HT-29 (cell line): ENCODE measurements at regions not wholly inside any gene's neighbourhood (a gene's known extent, or its start where the extent isn't known, plus 50 kb on each side); places are given as distances from the start of the nearest gene placed in this dataset.
"Not testable (repeated sequence)": the region's sequence is repeated elsewhere in the genome, so short reads cannot be mapped to it uniquely, and the experiment has no call there.

ENCODE experiments used
- DNase-seq: peaks from one replicate; pipeline ENCODE4 v3.0.0-alpha.2; 2015; ENCODE audit warnings: low spot score

- no peak for DNase-seq
Measured at GRCh38 chr4:187656959-187657358, 338.6 kb upstream of the ZFP42 start.

- no peak for DNase-seq
Measured at GRCh38 chr4:187663076-187663475, 332.5 kb upstream of the ZFP42 start.

- no peak for DNase-seq
Measured at GRCh38 chr4:187664011-187664410, 331.6 kb upstream of the ZFP42 start.

DNA sequence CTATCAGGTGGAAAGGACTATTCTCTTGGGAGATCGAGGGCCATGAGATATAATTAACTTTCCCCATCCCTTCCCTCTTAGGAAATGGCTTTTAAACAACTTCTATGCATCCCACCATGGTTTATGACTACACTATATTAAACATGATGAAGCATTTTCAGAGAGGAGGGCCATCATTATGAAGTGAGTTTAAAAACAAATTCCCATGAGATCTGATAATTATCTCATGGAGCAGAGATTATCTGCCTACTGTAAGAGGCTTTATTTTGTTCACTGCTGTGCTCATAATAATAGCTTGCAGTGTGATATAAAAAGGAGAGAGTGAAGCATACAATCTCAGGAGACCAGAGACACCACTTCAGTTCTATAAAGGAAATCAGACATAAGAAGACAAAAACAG, 330.5 kb upstream of the ZFP42 start:
- no peak for DNase-seq

DNA sequence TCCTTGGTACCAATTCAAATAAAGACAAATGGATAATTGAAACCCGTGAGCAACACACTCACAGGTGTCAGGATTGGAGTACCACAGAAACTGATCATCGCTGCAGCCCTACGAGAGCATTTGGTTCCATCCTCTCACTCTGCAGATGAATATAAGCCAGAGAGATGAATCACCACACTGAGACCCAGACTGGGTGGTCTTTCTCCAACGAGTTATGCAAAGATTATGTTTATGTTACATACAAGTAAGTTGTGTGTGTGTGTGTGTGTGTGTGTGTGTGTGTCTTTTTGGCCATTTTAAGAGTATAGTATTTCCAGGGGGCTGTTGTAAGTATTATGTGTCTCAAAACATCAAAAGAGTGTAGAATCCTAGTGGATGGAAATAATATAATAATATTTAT, 329.5 kb upstream of the ZFP42 start:
- DNase-seq, result no peak

DNA sequence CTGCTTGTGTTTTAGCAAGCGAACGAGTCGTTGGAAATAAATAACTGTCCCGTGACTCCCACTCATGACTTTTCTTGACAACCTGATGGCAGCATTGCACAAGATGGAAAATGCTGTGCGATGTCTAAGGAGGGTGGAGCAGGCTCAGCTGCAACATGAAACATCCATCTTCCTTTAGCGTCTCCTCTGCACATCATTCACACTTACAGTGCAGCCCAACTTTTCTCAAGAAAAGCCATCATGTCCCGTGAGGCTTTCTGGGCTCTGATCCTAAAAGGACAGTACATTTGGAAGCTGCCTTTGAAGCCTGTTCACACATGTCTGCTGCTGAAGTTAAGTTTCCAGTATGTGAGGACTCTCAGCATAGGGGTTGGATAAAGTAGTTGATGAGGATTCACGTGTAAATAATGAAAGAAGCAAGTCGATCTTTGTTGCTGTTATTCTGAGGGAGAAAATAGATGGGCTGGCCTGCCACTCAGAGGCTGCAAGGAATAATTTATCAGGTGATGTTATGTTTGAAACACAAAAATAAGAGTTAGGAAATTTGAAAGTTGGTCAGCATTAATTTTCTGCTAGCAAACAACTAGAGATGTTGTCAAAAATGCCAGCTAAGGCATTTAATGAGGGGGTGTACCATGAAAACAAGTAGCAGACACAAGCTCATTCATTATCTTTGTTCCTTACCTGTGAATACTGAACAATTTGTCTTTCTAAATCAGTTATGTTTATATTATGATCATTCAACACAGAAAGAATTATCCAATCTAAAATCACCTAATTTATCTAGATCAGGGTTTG, 328.7 kb upstream of the ZFP42 start:
- no peak for DNase-seq

GRCh38 chr4:187668526-187669082, 327.0 kb upstream of the ZFP42 start:
- no peak for DNase-seq

DNA sequence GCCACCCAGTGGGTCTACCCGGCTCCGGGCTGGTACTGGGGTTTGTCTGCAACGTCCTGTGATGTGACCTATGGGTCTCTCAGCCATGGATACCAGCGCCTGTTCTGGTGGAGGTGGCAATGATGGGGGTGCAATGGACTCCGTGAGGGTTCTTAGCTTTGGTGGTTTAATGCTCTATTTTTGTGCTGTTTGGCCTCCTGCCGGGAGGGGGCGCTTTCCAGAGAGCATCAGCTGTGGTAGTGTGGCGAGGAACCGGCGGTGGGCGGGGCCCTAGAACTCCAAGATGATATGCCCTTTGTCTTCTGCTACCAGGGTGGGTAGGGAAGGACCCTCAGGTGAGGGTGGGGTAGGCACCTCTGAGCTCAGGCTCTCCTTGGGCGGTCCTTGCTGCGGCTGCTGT, 324.1 kb upstream of the ZFP42 start:
- not testable (repeated sequence) for DNase-seq

- DNase-seq, result not testable (repeated sequence)
Measured at GRCh38 chr4:187671958-187672357, 323.6 kb upstream of the ZFP42 start.

DNA sequence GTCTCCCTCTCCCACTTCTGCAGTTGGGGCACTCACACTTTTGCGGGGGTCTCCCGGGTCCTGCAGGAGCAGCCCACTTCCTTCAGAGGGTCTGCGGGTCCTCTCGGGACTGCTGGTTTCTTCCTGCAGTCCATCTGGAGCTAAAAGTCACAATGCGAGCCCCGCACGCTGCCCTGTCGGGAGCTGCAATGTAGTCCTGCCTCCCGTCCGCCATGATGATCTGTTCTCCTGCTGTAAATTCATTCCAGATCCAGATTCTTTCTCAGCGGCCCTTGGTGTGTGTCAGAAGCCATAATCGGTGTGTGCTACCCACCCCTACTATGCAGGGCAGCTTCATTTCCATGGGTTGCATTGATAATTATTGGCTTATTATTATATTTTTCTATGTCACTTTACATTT, 323.0 kb upstream of the ZFP42 start:
- not testable (repeated sequence) for DNase-seq

- no peak for DNase-seq
Measured at GRCh38 chr4:187679450-187679849, 316.1 kb upstream of the ZFP42 start.

DNA sequence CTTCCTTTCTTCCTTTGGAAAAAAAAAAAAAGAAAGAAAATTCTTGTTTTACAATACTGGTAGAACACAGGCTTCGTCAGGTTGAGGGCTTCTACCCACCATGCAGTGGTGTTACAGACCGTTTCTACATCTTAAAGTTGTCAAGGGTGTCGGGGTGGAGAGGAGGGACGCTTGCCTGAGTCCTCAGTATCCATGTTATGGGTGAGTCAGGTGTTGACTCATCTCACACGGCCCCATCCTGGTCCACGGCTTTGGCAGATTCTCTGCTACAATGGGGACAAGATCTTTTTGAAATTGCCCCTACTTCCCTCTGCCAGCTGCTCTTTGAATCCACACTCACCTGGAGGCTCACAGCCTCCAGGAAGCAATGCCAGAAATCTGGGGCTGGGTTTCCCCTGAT, 310.3 kb upstream of the ZFP42 start:
- no peak for DNase-seq

GRCh38 chr4:187687697-187688096, 307.9 kb upstream of the ZFP42 start:
- DNase-seq, result no peak

DNA sequence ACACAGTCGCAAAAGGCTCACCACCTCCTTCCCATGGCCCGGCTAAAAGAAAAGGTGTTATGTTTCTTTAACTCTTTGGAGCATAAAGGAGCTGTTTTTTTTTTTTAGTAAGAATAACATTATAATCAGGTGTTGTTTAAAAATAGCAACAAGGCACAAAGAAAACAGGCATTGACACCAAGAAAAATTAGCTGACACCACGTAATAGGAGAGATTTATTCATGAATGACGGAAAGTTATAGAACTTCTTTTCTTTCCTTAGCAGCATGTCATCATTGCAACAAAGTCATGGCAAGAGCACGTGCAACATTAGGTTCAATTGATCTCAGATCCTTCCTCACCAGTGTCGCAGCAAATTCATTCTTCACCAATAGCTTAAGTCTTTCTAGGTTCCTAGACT, 302.9 kb upstream of the ZFP42 start:
- DNase-seq, result no peak

DNA sequence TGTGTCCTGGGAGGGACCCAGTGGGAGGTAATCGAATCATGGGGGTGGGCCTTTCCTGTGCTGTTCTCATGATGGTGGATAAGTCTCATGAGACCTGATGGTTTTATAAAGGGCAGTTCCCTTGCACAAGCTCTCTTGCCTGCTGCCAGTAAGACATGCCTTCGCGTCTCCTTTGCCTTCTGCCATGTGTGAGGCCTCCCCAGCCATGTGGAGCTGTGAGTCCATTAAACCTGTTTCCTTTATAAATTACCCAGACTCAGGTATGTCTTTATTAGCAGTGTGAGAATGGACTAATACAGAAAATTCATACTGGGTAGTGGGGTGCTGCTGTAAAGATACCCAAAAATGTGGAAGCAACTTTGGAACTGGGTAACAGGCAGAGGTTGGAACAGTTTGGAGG, 300.0 kb upstream of the ZFP42 start:
- not testable (repeated sequence) for DNase-seq

GRCh38 chr4:187711586-187711985, 284.0 kb upstream of the ZFP42 start:
- DNase-seq, result no peak

- no peak for DNase-seq
Measured at GRCh38 chr4:187714957-187715356, 280.6 kb upstream of the ZFP42 start.

DNA sequence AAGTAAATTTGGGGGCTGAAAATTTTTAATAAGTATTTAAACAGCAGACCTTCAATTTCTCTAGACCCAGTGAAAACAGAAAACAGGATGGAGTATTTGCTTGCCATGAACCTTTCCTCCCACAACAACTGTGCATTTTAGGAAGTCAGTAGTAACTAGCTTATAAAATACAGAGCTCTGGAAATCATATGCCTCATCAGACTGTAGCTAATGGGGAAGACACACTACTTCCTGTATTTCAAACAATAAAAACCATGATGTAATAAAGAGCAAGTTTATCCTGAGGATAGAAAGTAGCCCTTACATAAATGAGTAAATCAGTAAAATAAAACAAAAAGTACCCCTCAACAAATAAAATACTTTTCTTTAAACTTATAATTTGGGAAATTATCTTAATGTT, 280.1 kb upstream of the ZFP42 start:
- DNase-seq, result no peak

GRCh38 chr4:187724456-187724855, 271.1 kb upstream of the ZFP42 start:
- DNase-seq, result no peak

GRCh38 chr4:187726485-187726884, 269.1 kb upstream of the ZFP42 start:
- DNase-seq, result no peak

DNA sequence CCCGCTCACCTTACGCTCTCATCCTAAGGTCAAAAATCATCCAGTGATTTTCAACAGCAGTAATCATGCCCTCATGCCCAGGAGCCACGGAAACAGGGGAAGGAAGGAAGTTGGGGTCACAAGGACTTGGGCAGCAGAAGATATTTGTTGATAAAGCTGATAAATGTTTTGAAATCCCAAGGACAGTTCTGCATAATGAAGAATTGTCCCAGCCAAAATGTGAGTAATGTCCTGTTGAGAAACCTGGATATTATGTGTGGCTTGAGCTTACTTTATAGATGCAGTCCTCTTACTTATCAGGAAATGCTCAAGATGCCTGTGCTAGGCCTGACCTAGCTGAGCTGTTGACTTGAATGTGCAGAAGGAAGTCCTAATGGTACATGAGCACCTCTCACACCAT, 263.0 kb upstream of the ZFP42 start:
- DNase-seq, result no peak

GRCh38 chr4:187739771-187740170, 255.8 kb upstream of the ZFP42 start:
- DNase-seq, result no peak

- DNase-seq, result peak; percentile 48
Measured at GRCh38 chr4:187744911-187745310, 250.7 kb upstream of the ZFP42 start.

DNA sequence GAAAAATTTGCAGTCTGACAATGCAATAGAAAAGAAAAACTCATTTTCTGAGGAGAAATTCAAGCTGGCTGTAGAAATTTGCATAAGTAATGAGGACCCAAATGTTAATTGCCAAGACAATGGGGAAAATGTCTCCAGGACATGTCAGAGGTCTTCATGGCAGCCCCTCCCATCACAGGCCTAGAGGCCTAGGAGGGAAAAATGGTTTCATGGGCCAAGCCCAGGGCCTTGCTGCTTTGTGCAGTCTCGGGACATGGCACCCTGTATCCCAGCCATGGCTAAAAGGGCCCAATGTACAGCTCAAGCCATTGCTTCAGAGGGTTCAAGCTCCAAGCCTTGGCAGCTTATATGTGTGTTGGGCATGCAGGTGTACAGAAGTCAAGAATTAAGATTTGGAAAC, 244.9 kb upstream of the ZFP42 start:
- DNase-seq, result not testable (repeated sequence)
